Neutrophil (primary cell): ENCODE measurements at regions not wholly inside any gene's neighbourhood (a gene's known extent, or its start where the extent isn't known, plus 50 kb on each side); places are given as distances from the start of the nearest gene placed in this dataset.
"Not testable (repeated sequence)": the region's sequence is repeated elsewhere in the genome, so short reads cannot be mapped to it uniquely, and the experiment has no call there.

Experiments
- H3K27ac ChIP-seq: fragments of 200-600 bp; sonication (generic); 2 replicates; pipeline ENCODE4 v1.5.1; 2016; ENCODE audit warnings: mild to moderate bottlenecking, moderate library complexity
- H3K27me3 ChIP-seq: fragments of 200-600 bp; sonication (generic); 2 replicates; pipeline ENCODE4 v1.6.0; 2016; ENCODE audit warnings: mild to moderate bottlenecking
- H3K36me3 ChIP-seq: fragments of 200-600 bp; sonication (generic); 2 replicates; pipeline ENCODE4 v1.5.1; 2017
- H3K4me1 ChIP-seq, 2 experiments: fragments of 200-600 bp in 1 of 2; sonication (generic) in 1 of 2; 1 replicate in 1 of 2; 2 replicates in 1 of 2; pipeline versions ENCODE4 v1.5.1 to v1.6.1; 2013 to 2016; ENCODE audit warnings: low read depth in 1 of 2, low read length in 1 of 2, mild to moderate bottlenecking in 1 of 2, moderate library complexity in 1 of 2; ENCODE audit not compliant: control insufficient read depth in 1 of 2, insufficient read depth in 1 of 2
- H3K4me3 ChIP-seq, 2 experiments: fragments of 200-600 bp in 1 of 2; sonication (generic) in 1 of 2; 1 replicate in 1 of 2; 2 replicates in 1 of 2; pipeline ENCODE4 v1.5.1; 2013 to 2016; ENCODE audit warnings: low read depth in 1 of 2, low read length in 1 of 2, mild to moderate bottlenecking in 1 of 2, moderate library complexity in 1 of 2
- H3K9me3 ChIP-seq: fragments of 200-600 bp; sonication (generic); 2 replicates; pipeline ENCODE4 v1.5.1; 2016
- TF ChIP-seq, protein P1 (sequence below): fragments of 200-600 bp; sonication (generic); IDR thresholded peaks from 2 replicates; pipeline ENCODE4 v1.5.1; 2016; ENCODE audit warnings: antibody characterized with exemption

GRCh38 chr6:145099713-145100112 is 635.6 kb downstream of the EPM2A start:
- H3K27ac ChIP-seq: no peak overlapping the region
- no peaks in the 10 kb centered on the region for H3K4me1 ChIP-seq
- H3K4me3 ChIP-seq: no peak overlapping the region
- no peaks in the 10 kb centered on the region for H3K27me3 ChIP-seq
- H3K36me3 ChIP-seq: no peaks in the 10 kb centered on the region
- TF ChIP-seq, protein P1, sequence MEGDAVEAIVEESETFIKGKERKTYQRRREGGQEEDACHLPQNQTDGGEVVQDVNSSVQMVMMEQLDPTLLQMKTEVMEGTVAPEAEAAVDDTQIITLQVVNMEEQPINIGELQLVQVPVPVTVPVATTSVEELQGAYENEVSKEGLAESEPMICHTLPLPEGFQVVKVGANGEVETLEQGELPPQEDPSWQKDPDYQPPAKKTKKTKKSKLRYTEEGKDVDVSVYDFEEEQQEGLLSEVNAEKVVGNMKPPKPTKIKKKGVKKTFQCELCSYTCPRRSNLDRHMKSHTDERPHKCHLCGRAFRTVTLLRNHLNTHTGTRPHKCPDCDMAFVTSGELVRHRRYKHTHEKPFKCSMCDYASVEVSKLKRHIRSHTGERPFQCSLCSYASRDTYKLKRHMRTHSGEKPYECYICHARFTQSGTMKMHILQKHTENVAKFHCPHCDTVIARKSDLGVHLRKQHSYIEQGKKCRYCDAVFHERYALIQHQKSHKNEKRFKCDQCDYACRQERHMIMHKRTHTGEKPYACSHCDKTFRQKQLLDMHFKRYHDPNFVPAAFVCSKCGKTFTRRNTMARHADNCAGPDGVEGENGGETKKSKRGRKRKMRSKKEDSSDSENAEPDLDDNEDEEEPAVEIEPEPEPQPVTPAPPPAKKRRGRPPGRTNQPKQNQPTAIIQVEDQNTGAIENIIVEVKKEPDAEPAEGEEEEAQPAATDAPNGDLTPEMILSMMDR: no peak
- no peaks in the 10 kb centered on the region for H3K9me3 ChIP-seq

DNA sequence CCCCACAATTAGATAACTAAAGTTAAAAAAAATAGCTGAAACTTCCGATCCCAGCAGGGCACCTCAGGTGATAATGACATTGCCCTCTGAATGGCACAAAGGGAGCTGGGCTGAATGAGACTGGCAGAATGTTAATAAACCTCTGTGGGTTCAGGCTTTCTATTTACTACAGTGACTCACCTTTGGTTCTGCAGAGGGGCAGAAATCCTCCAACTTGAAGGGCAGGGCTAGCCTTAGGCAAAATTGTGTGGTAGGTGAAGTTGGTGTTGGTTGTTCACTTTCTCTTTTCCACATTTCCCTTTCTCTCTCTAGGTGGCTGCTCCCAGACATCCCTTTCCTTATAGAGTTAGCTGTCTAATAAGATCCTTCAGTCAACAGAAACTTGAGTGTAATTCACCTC is 625.2 kb downstream of the EPM2A start:
- H3K36me3 ChIP-seq: no peaks in the 10 kb centered on the region
- H3K4me1 ChIP-seq: no peaks in the 10 kb centered on the region
- H3K27me3 ChIP-seq: no peaks in the 10 kb centered on the region
- no peak overlapping the region for H3K4me3 ChIP-seq
- no peak overlapping the region for H3K27ac ChIP-seq
- no peaks in the 10 kb centered on the region for H3K9me3 ChIP-seq
- TF ChIP-seq, protein P1: no peak

DNA sequence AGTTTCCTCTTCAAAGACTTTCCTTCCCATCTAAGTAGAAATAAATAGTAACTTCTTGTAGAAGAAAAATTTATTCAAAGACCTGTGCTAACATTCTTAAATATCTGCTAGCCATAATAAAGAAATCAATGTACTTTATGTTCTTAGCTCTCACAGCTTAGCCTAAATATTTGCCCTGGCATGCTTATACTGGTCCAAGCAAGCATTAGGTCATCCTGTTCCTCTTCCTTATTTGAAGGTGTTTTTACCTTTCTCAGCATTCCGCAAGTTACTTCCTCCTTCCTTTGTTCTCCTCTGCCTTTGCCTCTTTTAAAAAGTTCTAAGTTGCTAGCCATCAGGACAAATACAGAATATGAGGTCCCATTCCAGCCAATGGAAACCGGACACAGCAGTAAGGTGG is 623.9 kb downstream of the EPM2A start:
- H3K4me3 ChIP-seq, H3K27ac ChIP-seq, H3K27me3 ChIP-seq, H3K36me3 ChIP-seq, H3K9me3 ChIP-seq, H3K4me1 ChIP-seq: not testable (repeated sequence)

DNA sequence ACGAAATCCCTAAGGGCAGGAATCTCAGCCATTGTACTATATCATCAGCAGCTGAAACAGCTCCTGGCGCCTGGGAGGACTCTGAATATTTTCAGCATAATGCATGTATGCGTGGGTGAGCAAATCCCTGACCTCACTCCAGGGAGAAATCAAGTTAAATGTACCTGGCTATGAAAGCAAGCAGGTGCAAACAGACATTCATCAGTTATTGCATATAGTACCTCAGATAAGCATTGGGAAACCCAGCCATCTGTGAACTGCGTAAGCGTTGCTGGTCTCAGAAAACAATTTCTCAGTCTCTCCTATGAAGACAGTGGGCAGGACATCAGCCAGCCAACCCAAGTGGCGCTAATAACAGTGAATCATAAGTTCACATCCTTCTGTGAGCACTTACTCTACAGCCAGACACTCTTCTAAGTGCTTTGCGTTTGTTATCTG is 622.6 kb downstream of the EPM2A start:
- Histone ChIP-seq H3K27ac (no peak overlapping the region), H3K9me3 (no peaks in the 10 kb centered on the region), H3K36me3 (no peaks in the 10 kb centered on the region), H3K4me1 (no peaks in the 10 kb centered on the region), H3K27me3 (no peaks in the 10 kb centered on the region), H3K4me3 (no peak overlapping the region)
- TF ChIP-seq, protein P1: no peak

DNA sequence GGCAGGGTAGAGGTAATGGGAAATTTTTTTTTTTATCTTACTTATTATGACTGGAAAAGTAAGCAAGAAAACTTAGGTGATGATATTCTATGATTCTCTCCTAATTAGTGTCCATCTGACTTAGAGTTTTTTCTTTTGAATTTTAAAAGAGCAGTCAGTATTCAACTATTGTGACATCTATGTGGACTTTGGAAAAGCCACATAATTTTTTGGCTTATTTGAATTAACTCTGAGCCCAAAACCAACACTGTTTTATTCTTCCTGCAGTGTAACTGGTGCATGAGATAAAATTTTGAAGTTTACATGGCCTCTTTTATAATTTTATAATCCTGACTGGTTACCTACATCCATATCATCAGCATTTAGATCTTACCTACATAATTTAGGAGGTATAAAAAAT is 619.7 kb downstream of the EPM2A start:
- Histone ChIP-seq H3K4me3 (no peak overlapping the region), H3K9me3 (no peaks in the 10 kb centered on the region), H3K36me3 (no peaks in the 10 kb centered on the region), H3K27me3 (no peaks in the 10 kb centered on the region), H3K27ac (no peak overlapping the region), H3K4me1 (no peaks in the 10 kb centered on the region)
- TF ChIP-seq, protein P1: no peak

GRCh38 chr6:145116591-145117178 is 618.6 kb downstream of the EPM2A start:
- H3K36me3 ChIP-seq: no peaks in the 10 kb centered on the region
- TF ChIP-seq, protein P1: no peak
- H3K4me1 ChIP-seq: no peaks in the 10 kb centered on the region
- H3K9me3 ChIP-seq: no peaks in the 10 kb centered on the region
- no peak overlapping the region for H3K4me3 ChIP-seq
- H3K27ac ChIP-seq: no peak overlapping the region
- no peaks in the 10 kb centered on the region for H3K27me3 ChIP-seq
